RWPE1 (cell line): ENCODE measurements at regions not wholly inside any gene's neighbourhood (a gene's known extent, or its start where the extent isn't known, plus 50 kb on each side); places are given as distances from the start of the nearest gene placed in this dataset.
"Not testable (repeated sequence)": the region's sequence is repeated elsewhere in the genome, so short reads cannot be mapped to it uniquely, and the experiment has no call there.

ENCODE experiments used
- CTCF ChIA-PET: fragments of 350-600 bp; sonication (Branson Sonifier 250); formaldehyde crosslinking; extraction: SDS; loops from one replicate; lab custom pipeline; 2021; lab: Yijun Ruan, JAX
- POLR2A ChIA-PET: fragments of 400-600 bp; formaldehyde crosslinking; extraction: SDS; loops from one replicate; lab custom pipeline; 2020; ENCODE audit warnings: antibody characterized with exemption; ENCODE audit not compliant: low non-redundant PET; lab: Yijun Ruan, JAX
- DNase-seq: peaks from one replicate; pipeline ENCODE4 v3.0.0; 2012; ENCODE audit warnings: low spot score
- H3K27ac ChIP-seq: fragments of 450-650 bp; 2 replicates; pipeline ENCODE4 v1.5.1; 2017
- TF ChIP-seq, protein P1 (sequence below): fragments of 450-650 bp; conservative IDR thresholded peaks from 2 replicates; pipeline ENCODE4 v1.5.1; 2017; ENCODE audit warnings: low read depth, mild to moderate bottlenecking

DNA sequence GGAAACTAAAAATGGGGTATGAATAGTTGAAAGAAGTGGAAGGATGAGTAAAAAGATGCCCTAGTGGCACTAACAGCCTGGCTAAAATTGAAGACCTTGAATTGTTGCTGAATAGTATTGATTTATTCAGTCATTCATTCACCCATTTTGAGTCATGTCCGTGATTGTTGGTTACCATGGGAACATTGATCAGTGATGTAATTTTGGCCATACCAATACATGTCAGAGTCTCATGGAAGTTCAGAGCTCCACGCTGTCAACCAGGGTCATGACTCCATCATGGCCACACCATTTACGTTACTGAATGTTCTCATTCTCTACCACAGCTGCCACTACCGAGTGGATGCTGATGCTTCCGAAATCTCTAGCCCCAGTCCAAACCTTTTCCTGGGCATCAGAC, 62.5 kb upstream of the FOXE1 start:
- no peak for DNase-seq
- POLR2A ChIA-PET = interaction anchor here (0.9 kb wide), 1 partner anchor 53 kb away, joined by 3 read pairs; no protein-coding TSS in a partner anchor
- CTCF ChIA-PET = no interaction called here
- TF ChIP-seq, protein P1, sequence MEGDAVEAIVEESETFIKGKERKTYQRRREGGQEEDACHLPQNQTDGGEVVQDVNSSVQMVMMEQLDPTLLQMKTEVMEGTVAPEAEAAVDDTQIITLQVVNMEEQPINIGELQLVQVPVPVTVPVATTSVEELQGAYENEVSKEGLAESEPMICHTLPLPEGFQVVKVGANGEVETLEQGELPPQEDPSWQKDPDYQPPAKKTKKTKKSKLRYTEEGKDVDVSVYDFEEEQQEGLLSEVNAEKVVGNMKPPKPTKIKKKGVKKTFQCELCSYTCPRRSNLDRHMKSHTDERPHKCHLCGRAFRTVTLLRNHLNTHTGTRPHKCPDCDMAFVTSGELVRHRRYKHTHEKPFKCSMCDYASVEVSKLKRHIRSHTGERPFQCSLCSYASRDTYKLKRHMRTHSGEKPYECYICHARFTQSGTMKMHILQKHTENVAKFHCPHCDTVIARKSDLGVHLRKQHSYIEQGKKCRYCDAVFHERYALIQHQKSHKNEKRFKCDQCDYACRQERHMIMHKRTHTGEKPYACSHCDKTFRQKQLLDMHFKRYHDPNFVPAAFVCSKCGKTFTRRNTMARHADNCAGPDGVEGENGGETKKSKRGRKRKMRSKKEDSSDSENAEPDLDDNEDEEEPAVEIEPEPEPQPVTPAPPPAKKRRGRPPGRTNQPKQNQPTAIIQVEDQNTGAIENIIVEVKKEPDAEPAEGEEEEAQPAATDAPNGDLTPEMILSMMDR = no peak
- H3K27ac ChIP-seq = no peak overlapping the region

DNA sequence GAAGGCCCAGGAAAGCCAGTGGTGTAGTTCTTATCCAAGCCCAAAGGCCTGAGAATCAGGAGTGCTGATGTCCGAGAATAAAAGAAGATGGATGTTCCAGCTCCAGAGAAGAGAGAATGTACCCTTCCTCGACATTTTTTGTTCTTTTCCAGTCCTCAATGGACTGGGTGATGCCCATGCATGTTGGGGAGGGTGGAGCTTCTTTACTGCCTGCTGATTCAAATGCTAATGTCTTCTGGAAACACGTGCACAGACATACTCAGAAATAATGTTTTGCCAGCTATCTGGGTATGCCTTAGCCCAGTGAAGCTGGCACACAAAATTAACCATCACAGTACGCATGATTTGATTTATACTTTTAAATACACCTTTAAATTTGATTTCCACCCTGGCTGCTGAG, 61.5 kb upstream of the FOXE1 start:
- DNase-seq = no peak
- TF ChIP-seq, protein P1 = no peak
- ChIA-PET CTCF (no interaction called here), POLR2A (no interaction called here)
- H3K27ac ChIP-seq = no peak overlapping the region

DNA sequence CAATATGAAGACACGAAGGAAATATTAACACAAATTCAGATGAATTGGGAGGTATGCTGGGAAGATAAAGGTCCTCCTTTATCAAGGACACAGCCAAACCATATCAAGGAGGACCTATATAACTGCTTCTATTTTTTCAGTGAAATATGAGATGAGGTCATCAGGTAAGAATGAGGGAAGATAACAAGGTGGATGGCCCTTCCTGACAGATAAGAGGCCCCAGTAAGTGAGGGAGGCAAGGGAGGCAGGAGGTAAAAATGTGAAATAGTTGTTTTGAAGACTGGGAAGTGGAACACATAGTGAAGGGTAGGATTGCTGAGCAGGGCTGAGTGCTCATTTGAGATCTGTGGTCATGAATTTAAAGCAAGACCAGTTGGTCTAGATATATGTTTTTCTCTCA, 60.0 kb upstream of the FOXE1 start:
- TF ChIP-seq, protein P1 = no peak
- POLR2A ChIA-PET = no interaction called here
- CTCF ChIA-PET = no interaction called here
- no peak for DNase-seq
- no peak overlapping the region for H3K27ac ChIP-seq

DNA sequence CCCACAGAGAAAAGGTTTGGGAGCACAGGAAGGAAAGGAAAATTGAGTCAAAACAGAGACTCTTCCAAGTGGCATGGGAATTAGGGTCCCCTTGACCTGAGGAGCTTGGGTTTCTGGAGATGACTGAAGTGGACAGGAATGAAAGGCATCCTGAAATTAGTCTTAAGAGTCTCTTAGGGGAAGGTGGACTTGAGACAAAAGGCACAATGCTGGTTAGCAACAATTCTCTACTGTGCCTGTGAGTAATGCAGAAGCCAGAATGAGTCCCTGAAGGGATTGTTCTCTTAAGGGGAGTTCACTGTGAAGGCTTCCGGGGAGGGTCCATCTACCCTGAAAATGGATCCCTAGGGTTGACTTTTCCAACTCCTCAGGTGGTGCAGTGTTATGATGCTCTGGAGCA, 58.4 kb upstream of the FOXE1 start:
- POLR2A ChIA-PET = no interaction called here
- CTCF ChIA-PET = no interaction called here
- DNase-seq = no peak
- TF ChIP-seq, protein P1 = no peak
- no peak overlapping the region for H3K27ac ChIP-seq

DNA sequence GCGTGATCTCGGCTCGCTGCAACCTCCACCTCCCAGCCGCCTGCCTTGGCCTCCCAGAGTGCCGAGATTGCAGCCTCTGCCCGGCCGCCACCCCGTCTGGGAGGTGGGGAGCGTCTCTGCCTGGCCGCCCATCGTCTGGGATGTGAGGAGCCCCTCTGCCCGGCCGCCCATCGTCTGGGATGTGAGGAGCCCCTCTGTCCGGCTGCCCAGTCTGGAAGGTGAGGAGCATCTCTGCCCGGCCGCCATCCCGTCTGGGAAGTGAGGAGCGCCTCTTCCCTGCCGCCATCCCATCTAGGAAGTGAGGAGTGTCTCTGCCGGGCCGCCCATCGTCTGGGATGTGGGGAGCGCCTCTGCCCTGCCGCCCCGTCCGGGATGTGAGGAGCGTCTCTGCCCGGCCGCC, 56.9 kb upstream of the FOXE1 start:
- POLR2A ChIA-PET, DNase-seq, H3K27ac ChIP-seq, CTCF ChIA-PET: not testable (repeated sequence)

DNA sequence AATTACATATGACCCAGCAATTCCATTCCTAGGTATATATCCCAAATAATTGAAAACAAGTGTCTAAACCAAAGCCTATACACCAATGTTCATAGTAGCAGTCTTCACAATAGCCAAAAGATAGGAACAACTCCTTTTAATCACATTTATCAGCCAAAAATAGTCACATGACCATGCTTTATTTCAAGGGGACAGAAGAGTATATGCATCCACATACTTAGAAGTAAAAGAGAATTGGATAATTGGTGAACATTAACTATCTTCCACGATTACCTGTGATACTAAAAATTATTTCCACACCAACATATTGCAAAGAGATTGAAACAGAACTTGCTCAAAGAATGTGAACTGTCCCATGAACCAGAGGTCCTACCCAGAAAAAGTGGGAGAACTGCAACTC, 51.8 kb upstream of the FOXE1 start:
- H3K27ac ChIP-seq = no peak overlapping the region
- DNase-seq = no peak
- ChIA-PET CTCF (no interaction called here), POLR2A (no interaction called here)
- TF ChIP-seq, protein P1 = no peak

DNA sequence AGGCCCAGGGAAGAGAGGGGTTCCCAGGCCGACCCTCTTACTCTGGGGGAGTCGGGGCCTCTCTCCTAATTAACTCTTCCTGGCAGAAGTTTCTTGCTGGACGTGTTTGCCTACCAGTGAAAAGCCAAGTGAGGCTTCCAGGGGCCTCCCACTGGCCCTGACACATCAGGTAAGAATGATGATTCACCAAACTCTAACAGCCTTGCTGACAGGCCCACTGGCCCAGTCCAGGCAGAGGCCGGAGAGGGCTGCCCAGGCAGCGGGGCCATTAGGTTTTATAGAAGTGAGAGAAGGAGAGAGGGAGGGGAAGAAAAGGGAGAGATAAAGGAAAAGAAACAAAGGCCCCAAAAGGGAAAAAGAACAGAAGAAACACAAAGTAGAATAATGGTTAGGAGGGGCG, 50.8 kb upstream of the FOXE1 start:
- TF ChIP-seq, protein P1 = no peak
- H3K27ac ChIP-seq = peak overlapping the region; percentile 73
- CTCF ChIA-PET = interaction anchor here (0.6 kb wide), 1 partner anchor 36 kb away, joined by 4 read pairs; no protein-coding TSS in a partner anchor
- POLR2A ChIA-PET = interaction anchor here (1.0 kb wide), 1 partner anchor 120 kb away, joined by 4 read pairs; the partner anchor contains the start of gene TRMO
- peak; percentile 96 for DNase-seq
